ENCODE measurements at regions not wholly inside any gene's neighbourhood (a gene's known extent, or its start where the extent isn't known, plus 50 kb on each side); places are given as distances from the start of the nearest gene placed in this dataset.

DNA sequence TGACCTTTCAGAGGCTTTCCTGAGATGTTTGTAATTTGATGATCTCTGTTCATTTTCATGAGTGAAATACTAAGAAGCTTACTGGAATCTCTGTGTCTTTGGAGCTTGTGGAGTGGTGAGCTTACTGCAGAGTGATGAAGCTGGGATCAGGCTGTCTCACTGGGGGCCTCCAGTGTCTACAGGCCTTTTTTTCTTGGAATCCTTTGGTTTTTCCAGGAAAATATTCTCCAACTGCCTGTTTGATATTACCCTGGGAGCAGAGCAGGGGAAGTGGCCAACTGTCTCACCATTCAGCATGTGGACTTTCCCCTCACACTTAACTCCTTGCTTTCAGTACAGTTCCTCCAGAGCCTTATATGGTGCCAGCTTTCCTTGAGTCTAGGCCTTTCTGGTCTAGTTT is 62.0 kb upstream of the KCNA1 start:
- H3K9me3 Mint-ChIP-seq = peaks cover 1% of the 10 kb centered on the region
- H3K4me3 Mint-ChIP-seq = no peak overlapping the region
- H3K36me3 Mint-ChIP-seq (ENCODE audit: low read depth) = no peaks in the 10 kb centered on the region
- no peaks in the 10 kb centered on the region for H3K4me1 Mint-ChIP-seq (ENCODE audit: low read depth)
- intact Hi-C loops (cut with micrococcal nuclease) = no loop called here
- H3K27ac Mint-ChIP-seq = no peak overlapping the region
- no peak for DNase-seq (ENCODE audit: low spot score)
- peaks cover 14% of the 10 kb centered on the region for H3K27me3 Mint-ChIP-seq (ENCODE audit: insufficient read depth)

DNA sequence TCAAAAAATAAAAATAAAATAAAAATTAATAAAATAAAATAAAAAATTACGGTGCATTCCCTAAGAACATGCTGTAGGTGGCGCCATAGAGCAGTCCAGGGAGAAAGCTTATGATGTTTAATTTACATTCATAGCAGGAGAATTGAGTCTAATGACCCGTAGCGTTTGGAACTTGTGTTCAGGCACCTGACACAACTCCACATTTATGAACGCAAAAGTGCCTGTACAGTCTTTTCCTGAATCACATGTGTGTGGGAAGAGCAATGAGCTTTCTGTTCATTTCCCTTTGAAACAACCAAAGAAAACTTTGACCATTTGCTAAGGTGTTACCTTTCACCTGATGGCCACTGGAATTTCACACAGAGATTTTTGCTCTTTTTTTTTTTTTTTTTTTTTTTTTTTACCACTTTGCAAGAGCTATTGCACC is 60.6 kb upstream of the KCNA1 start:
- Mint-ChIP-seq H3K27me3 (ENCODE audit: insufficient read depth) (peaks cover 13% of the 10 kb centered on the region), H3K4me1 (ENCODE audit: low read depth) (no peaks in the 10 kb centered on the region), H3K36me3 (ENCODE audit: low read depth) (no peaks in the 10 kb centered on the region)

DNA sequence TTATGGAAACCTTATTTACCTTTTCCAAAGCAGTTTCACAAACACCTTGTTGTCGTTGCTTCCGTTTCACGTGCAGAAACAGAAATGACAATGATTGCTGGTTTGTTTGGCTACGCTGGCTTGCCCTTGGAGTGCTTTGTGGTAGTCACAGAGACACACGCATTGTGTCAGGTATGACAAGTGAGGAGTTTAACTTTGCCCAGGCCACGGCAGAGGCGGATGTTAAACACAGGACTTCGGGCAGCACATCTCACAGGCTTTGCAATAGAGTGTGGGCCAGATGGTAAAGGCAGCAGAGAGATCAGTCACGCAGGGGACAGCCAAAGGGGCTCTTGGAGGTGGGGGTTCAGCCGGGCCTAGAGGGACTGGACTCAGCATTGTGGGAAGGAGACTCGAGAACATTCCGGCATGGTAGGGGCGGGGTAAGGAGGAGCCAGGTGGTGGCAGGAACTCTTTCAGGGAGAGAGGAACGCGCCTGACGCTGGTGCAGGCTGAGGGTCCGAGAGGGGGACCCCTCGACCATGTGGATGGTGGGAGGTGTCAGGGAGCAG is 59.8 kb upstream of the KCNA1 start:
- intact Hi-C loops (cut with micrococcal nuclease) = no loop called here
- Mint-ChIP-seq H3K27me3 (ENCODE audit: insufficient read depth) (peaks cover 9% of the 10 kb centered on the region), H3K4me3 (no peak overlapping the region), H3K4me1 (ENCODE audit: low read depth) (no peaks in the 10 kb centered on the region), H3K36me3 (ENCODE audit: low read depth) (no peaks in the 10 kb centered on the region), H3K9me3 (no peaks in the 10 kb centered on the region), H3K27ac (no peak overlapping the region)
- DNase-seq (ENCODE audit: low spot score) = no peak

More for the DNA sequence above, 60.6 kb upstream of the KCNA1 start:
- H3K9me3 Mint-ChIP-seq = no peaks in the 10 kb centered on the region
- no peak overlapping the region for H3K4me3 Mint-ChIP-seq
- no peak overlapping the region for H3K27ac Mint-ChIP-seq
- intact Hi-C loops (cut with micrococcal nuclease) = no loop called here
- no peak for DNase-seq (ENCODE audit: low spot score)

DNA sequence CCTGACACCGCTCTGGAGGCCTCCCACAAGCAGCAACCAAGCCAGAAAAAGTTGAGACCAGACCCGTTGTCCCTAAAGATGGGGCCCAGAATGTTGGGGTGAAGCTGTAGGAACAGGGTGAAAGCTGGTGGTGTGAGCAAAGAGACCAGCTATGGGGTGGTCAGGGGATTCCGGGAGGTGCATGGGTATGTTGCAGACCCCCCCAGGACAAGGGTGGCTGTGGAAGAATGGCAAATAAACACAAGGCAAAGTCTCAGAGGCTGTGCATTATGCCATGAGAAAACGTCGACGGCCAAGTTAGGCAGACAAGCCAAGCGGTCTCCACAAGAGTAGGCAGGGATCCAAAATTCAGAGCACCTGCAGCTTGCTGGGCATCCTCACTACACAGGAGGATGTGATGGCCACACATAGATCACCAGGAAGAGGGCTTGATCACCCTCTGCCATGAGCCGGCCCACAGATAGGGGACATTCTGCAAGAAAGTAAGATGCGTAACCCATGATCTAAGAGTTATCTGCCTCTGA is 58.8 kb upstream of the KCNA1 start:
- DNase-seq (ENCODE audit: low spot score) = no peak
- intact Hi-C loops (cut with micrococcal nuclease) = no loop called here
- H3K27ac Mint-ChIP-seq = no peak overlapping the region
- no peaks in the 10 kb centered on the region for H3K9me3 Mint-ChIP-seq
- H3K27me3 Mint-ChIP-seq (ENCODE audit: insufficient read depth) = peaks cover 14% of the 10 kb centered on the region
- H3K36me3 Mint-ChIP-seq (ENCODE audit: low read depth) = no peaks in the 10 kb centered on the region
- H3K4me3 Mint-ChIP-seq = no peak overlapping the region
- peaks cover 10% of the 10 kb centered on the region for H3K4me1 Mint-ChIP-seq (ENCODE audit: low read depth)

DNA sequence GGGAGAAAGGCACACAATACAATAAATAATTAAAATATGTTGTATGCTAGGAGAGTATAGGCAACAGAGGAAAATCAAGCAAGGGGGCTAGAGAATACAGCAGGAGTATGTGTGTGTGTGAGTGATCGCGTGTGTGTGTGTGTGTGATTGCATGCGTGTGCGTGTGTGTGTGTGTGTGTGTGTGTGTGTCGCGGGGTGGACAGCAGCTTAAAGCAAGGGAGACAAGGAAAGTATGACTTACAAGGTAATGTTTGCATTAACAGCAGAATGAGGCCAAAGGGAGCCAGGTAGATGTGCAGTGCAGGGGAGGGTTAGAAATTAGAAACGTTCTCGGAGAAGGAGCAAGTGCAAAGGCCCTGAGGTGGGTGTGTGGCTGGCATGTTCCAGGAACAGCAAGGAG is 57.4 kb upstream of the KCNA1 start:
- intact Hi-C loops (cut with micrococcal nuclease) = no loop called here
- Mint-ChIP-seq H3K9me3 (no peaks in the 10 kb centered on the region), H3K27me3 (ENCODE audit: insufficient read depth) (peaks cover 14% of the 10 kb centered on the region), H3K27ac (no peak overlapping the region), H3K4me1 (ENCODE audit: low read depth) (peaks cover 20% of the 10 kb centered on the region), H3K4me3 (no peak overlapping the region), H3K36me3 (ENCODE audit: low read depth) (no peaks in the 10 kb centered on the region)
- DNase-seq (ENCODE audit: low spot score) = no peak

DNA sequence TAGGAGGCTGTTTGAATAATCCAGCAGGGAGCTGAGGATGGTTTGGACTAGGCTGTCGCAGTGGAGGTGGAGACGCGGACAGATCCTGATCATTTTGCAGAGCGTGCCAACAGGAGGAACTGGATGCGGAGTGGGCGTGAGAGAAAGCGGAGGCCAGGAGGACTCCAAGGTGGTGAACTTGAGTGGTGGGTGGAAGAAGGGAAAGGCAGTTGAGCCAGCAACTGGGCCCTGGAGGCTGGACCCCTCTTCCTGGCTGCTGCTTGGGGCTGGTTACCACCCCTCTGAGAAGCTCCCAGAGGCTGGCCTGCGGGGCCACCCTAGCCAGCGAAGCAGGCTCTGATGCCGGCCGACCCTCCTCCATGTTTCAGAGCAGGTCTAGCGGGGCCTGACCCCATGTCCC is 56.8 kb upstream of the KCNA1 start:
- peaks cover 25% of the 10 kb centered on the region for H3K4me1 Mint-ChIP-seq (ENCODE audit: low read depth)
- H3K36me3 Mint-ChIP-seq (ENCODE audit: low read depth) = no peaks in the 10 kb centered on the region
- no peaks in the 10 kb centered on the region for H3K9me3 Mint-ChIP-seq
- H3K27ac Mint-ChIP-seq = no peak overlapping the region
- no peak for DNase-seq (ENCODE audit: low spot score)
- no peak overlapping the region for H3K4me3 Mint-ChIP-seq
- H3K27me3 Mint-ChIP-seq (ENCODE audit: insufficient read depth) = peaks cover 14% of the 10 kb centered on the region
- intact Hi-C loops (cut with micrococcal nuclease) = no loop called here

DNA sequence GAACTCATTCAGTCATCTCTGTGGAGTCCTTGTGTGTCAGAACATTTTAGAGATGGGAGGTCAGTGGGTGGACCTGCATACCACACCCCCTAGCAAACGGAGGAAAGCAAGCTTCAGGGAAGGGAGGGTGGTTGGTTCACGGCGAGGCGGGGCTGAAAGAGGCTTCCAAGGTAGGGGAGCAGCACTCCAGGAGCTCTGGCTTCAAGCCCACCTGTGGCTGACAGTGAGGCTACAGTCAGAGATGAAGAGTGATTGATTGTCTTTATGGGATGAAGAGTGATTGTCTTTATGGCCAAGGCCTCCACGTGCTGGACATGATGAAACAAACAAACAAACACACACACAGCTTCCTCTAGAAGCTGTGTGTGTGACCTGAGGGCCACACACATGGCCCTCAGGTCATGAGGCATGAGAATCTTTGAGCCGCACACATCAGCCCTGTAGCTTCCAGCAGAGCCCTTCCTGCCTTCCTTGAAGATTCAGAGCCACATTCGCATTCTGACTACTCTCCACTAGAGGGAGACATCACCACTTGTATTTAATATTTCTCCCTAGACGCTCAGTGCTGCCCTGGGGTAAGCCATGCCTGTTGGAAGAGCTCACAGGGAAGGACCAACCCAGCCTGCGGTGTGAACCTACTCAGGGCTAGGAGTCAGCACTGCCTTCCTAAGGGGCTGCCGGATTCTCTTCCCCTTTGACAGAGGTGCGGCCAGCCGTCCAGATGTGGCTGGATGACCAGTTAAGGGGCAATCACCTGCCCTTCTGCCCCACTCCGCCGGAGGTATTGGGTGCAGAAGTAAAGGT is 54.4 kb upstream of the KCNA1 start:
- Mint-ChIP-seq H3K4me3 (no peak overlapping the region), H3K9me3 (no peaks in the 10 kb centered on the region), H3K36me3 (ENCODE audit: low read depth) (no peaks in the 10 kb centered on the region), H3K27me3 (ENCODE audit: insufficient read depth) (peaks cover 28% of the 10 kb centered on the region), H3K4me1 (ENCODE audit: low read depth) (peaks cover 31% of the 10 kb centered on the region), H3K27ac (no peak overlapping the region)
- DNase-seq (ENCODE audit: low spot score) = peak; percentile 37
- intact Hi-C loops (cut with micrococcal nuclease) = loop anchor here (1.0 to 5.0 kb wide), 2 partner anchors 52 to 148 kb away; partner anchors contain the start of gene KCNA1

DNA sequence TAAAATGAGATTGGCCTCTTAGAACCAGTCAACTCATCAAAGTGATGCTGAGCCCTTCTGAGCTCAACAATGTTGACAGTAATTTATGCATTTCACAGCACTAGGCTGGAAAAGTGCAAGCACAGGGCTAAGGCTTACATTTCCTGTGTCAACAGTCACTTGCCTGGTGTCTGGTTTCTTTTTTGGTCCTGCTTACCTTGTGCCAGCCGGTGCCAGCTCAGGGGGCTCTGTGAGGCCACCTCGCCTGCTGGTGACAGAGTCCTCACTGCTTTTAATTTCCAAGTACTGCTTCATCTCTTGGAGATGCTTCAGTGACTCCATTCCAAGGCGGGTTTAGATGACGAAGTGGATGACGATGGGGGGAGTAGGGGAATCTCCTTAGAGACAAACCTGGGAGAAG is 53.1 kb upstream of the KCNA1 start:
- intact Hi-C loops (cut with micrococcal nuclease) = loop anchor here (2.0 to 5.0 kb wide), 2 partner anchors 28 to 51 kb away; partner anchors contain the start of gene KCNA1
- Mint-ChIP-seq H3K27me3 (ENCODE audit: insufficient read depth) (peaks cover 29% of the 10 kb centered on the region), H3K36me3 (ENCODE audit: low read depth) (no peaks in the 10 kb centered on the region), H3K4me1 (ENCODE audit: low read depth) (peaks cover 31% of the 10 kb centered on the region), H3K9me3 (no peaks in the 10 kb centered on the region), H3K27ac (no peak overlapping the region), H3K4me3 (no peak overlapping the region)
- DNase-seq (ENCODE audit: low spot score) = no peak

DNA sequence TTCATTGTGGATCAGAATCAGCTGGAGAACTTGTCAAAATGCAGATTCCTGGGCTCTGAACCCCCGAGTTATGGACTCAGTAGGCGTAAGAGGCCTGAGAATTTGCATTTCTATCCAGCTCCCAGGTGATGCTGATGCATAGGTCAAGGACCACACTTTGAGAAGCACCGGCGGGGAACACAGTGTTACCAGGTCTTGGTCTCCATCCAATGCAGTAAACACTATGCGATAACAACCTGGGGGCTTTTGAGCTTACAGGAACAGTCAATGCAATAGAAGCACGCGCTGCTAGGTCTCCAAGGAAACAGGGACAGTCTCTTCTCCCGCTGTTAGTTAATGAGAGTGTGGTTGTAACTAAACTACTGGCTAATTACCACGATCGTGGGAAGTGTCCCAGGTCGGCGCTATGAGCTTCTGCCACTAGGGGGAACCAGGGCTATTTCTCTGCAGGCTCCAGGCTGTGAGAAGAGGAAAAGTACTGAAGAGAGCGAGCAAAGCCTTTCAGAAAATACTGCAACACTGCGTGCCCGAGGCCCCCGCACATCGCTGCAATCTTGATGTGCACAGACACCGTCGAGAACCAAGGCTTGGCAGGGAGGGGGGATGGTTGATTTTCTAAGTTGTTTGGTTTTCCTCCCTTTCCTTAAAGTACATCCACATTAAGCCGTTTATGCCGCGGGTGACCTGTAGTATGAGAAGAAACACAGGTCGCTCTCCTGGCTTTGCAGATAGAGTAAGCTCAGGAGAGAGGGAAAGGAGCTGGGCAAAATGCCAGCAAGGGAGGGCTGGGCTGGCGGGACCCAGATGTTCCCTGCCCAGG is 52.0 kb upstream of the KCNA1 start:
- Mint-ChIP-seq H3K4me3 (peak overlapping the region; percentile 38), H3K27ac (no peak overlapping the region), H3K4me1 (ENCODE audit: low read depth) (peaks cover 31% of the 10 kb centered on the region), H3K9me3 (no peaks in the 10 kb centered on the region), H3K36me3 (ENCODE audit: low read depth) (no peaks in the 10 kb centered on the region), H3K27me3 (ENCODE audit: insufficient read depth) (peaks cover 29% of the 10 kb centered on the region)
- peak; percentile 63 for DNase-seq (ENCODE audit: low spot score)
- intact Hi-C loops (cut with micrococcal nuclease) = loop anchor here (1.0 to 5.0 kb wide), 3 partner anchors 29 to 227 kb away; partner anchors contain the start of gene KCNA1

DNA sequence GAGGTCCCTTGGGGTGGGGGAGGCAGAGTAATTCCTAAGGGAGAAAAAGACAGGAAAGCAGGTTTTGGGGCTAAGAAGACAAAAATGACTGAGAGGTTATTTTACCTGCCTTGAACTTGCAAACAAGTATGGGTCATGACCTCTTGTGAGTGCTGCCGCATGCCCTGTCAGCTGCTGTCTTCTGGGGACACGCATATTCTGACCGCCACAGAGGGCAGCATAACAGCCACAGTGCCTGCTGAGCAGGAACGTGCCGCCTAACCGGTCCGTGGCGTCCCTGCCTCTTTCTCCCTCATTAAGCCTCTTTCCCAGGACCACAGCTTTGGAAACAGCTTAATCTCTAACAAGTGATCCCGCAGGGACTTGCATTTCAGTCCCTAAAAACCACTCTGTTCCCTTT is 51.3 kb upstream of the KCNA1 start:
- no peak for DNase-seq (ENCODE audit: low spot score)
- H3K4me3 Mint-ChIP-seq = no peak overlapping the region
- peaks cover 32% of the 10 kb centered on the region for H3K27me3 Mint-ChIP-seq (ENCODE audit: insufficient read depth)
- peaks cover 31% of the 10 kb centered on the region for H3K4me1 Mint-ChIP-seq (ENCODE audit: low read depth)
- H3K27ac Mint-ChIP-seq = no peak overlapping the region
- intact Hi-C loops (cut with micrococcal nuclease) = loop anchor here (5.0 kb wide), 1 partner anchor 49 kb away; the partner anchor contains the start of gene KCNA1
- no peaks in the 10 kb centered on the region for H3K9me3 Mint-ChIP-seq
- no peaks in the 10 kb centered on the region for H3K36me3 Mint-ChIP-seq (ENCODE audit: low read depth)

DNA sequence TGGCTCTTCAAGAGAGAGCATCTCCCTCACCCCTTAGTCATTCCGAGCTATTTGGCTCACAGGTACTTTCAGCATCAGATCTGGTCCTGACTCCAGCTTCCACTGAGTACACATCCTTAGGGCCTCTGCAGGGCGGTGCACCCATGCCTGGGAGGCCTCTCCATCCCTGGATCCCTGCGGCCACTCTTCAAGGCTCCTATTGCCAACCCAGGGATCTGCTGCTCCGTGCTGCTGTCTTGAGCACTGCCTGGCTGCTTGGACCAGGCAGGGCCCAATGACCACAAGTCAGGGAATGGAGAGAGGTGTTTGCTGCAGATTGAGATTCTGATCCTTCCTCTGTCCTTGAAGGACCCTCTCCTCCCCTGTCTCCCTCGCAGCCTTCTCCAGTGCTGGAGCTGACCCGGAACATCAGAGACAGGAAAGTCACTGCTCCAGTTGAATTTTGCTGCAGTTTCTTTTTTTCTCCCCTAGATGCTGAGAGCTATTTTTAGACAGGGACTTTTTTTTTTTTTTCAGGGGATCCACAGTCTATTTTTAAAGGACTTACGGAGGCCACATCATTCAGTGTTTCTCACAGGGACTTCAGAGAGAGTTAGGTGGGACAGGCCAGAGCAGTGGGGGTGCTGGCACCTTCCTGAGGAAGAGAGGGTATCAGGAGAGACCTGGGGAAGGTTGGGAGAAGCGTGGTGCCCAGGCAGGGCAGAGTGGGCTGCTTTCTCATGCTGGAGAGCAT is 50.1 kb upstream of the KCNA1 start:
- H3K4me3 Mint-ChIP-seq = no peak overlapping the region
- H3K9me3 Mint-ChIP-seq = no peaks in the 10 kb centered on the region
- H3K27me3 Mint-ChIP-seq (ENCODE audit: insufficient read depth) = peaks cover 33% of the 10 kb centered on the region
- peak overlapping the region; percentile 14 for H3K27ac Mint-ChIP-seq
- H3K4me1 Mint-ChIP-seq (ENCODE audit: low read depth) = peaks cover 31% of the 10 kb centered on the region
- H3K36me3 Mint-ChIP-seq (ENCODE audit: low read depth) = no peaks in the 10 kb centered on the region
- no peak for DNase-seq (ENCODE audit: low spot score)
- intact Hi-C loops (cut with micrococcal nuclease) = loop anchor here (5.0 kb wide), 1 partner anchor 48 kb away; the partner anchor contains the start of gene KCNA1
